ENCODE measurements at regions not wholly inside any gene's neighbourhood (a gene's known extent, or its start where the extent isn't known, plus 50 kb on each side); places are given as distances from the start of the nearest gene placed in this dataset.
A peak's percentile ranks its signal among the peaks of the same experiment; 100 is the strongest.
"Not testable (repeated sequence)": the region's sequence is repeated elsewhere in the genome, so short reads cannot be mapped to it uniquely, and the experiment has no call there.

- DNase-seq (peak in 2 of 3 donors; percentile 41 to 56), ATAC-seq (peak; percentile 76)
- H3K4me1 Mint-ChIP-seq, result peaks cover 59% of the 10 kb centered on the region
These were observed 217.4 kb upstream of the KLF14 start for GRCh38 chr7:130951303-130951975.

DNA sequence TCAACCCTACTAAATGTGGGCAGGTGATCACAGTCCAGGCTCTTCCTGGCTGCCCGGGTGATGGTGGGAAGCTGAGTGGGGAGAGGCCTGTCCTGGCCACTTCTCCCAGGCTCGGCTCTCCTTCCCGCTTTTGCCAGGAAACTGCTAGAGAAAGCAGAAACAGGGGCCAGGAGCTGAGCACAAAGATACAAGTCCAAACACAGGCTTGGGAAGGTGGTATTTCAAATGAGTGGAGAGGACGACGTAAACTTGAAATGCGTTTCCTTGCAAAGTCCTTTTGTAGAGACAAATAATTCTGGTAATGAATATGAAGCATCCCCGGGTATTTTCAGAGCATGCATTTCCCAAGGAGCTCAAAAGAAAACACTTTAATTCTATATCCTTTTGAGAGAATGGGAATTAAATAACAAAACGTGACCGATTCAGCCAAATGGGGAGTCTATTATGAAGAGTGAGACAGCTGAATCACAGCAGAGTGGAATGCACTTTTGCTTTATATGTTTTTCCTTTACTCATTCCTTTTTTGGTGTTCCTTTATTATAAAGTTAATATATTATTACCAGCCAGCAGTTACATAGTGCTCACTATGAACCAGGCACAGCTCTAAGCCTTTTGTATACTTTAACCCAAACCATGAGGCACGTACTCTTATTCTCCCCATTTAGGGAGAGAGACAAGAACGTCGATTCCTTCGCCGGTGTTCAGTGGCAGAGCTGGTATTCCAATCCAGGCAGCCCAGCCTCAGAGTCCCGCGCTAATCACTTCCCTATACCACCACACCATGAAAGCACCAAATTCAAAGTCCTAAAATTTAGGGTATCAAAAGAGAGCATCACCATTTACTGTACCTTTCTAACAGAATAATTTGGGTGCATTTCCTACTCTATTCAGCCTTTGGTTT, 218.2 kb upstream of the KLF14 start:
- H3K4me3 Mint-ChIP-seq, result no peak overlapping the region
- ATAC-seq (no peak), DNase-seq (peak in 1 of 3 donors; percentile 36)
- H3K4me1 Mint-ChIP-seq, result peaks cover 55% of the 10 kb centered on the region
- H3K36me3 Mint-ChIP-seq (ENCODE audit: low read depth), result peaks cover 7% of the 10 kb centered on the region
- H3K27ac Mint-ChIP-seq, result no peak overlapping the region
- H3K27me3 Mint-ChIP-seq, result no peaks in the 10 kb centered on the region
- H3K9me3 ChIP-seq (ENCODE audit: control insufficient read depth, low read length, poor library complexity, severe bottlenecking), result no peaks in the 10 kb centered on the region

More at GRCh38 chr7:130951303-130951975, 217.4 kb upstream of the KLF14 start:
- Mint-ChIP-seq H3K27ac (no peak overlapping the region), H3K27me3 (no peaks in the 10 kb centered on the region), H3K4me3 (no peak overlapping the region), H3K36me3 (ENCODE audit: low read depth) (peaks cover 7% of the 10 kb centered on the region)
- H3K9me3 ChIP-seq (ENCODE audit: control insufficient read depth, low read length, poor library complexity, severe bottlenecking), result no peaks in the 10 kb centered on the region

- H3K36me3 Mint-ChIP-seq (ENCODE audit: low read depth), result peaks cover 4% of the 10 kb centered on the region
- H3K4me1 Mint-ChIP-seq, result peaks cover 50% of the 10 kb centered on the region
- H3K4me3 Mint-ChIP-seq, result no peak overlapping the region
- H3K27me3 Mint-ChIP-seq, result no peaks in the 10 kb centered on the region
- H3K9me3 ChIP-seq (ENCODE audit: control insufficient read depth, low read length, poor library complexity, severe bottlenecking), result no peaks in the 10 kb centered on the region
- DNase-seq (no peak), ATAC-seq (no peak)
- H3K27ac Mint-ChIP-seq, result no peak overlapping the region
These were observed 219.2 kb upstream of the KLF14 start for GRCh38 chr7:130953196-130953595.

DNA sequence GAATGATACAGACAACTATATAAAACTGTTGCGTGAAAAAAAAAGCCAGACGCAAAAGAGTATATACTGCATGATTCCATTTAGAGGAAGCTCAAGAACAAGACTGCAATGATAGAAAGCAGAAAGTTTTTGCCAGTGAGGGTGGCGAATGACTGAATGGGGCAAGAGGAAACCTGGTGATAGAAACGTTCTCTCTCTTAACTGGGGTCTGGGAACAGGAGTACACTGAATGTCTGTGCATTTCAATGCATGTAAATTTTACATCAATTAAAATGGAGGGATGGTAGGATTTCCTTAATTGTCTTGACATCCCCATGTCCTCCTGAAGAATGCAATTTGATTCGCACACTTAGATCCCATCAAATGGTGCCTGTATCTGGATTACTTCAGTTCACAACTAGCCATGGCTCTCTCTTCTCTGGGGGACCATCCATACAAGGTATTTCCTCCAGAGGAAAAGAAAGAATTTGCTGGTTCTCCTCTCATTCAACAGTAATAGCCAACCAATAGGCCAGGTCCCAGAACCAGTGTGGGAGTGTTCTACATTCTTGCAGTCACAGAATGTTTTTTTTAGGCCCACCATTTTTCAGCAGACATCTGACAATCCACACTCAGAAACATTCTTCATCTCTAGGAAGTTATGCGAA, 221.0 kb upstream of the KLF14 start:
- DNase-seq, result no peak
- peaks cover 10% of the 10 kb centered on the region for H3K36me3 Mint-ChIP-seq (ENCODE audit: low read depth)
- H3K4me1 Mint-ChIP-seq, result peaks cover 52% of the 10 kb centered on the region
- no peaks in the 10 kb centered on the region for H3K9me3 ChIP-seq (ENCODE audit: control insufficient read depth, low read length, poor library complexity, severe bottlenecking)
- no peak for ATAC-seq
- H3K27ac Mint-ChIP-seq, result no peak overlapping the region
- H3K27me3 Mint-ChIP-seq, result no peaks in the 10 kb centered on the region
- H3K4me3 Mint-ChIP-seq, result peak overlapping the region; percentile 97

DNA sequence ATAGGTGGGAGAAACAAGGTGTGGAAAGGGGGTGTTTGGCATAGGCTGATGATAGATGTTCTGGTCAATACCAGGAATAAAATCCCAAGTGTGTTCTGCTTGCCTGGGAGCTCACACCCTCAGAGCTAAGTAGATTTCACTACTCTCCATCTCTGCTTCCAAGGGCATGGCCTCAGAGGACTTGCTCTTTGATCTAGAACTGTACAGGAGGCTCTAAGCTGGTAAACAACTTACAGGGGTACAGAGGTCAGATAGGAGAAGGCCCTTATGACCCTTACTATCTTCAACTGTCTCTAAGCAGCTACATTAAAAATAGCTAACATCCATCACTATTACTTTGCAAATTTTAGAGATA, 221.5 kb upstream of the KLF14 start:
- Mint-ChIP-seq H3K4me3 (peak overlapping the region; percentile 97), H3K27ac (no peak overlapping the region), H3K36me3 (ENCODE audit: low read depth) (peaks cover 14% of the 10 kb centered on the region), H3K27me3 (no peaks in the 10 kb centered on the region), H3K4me1 (peaks cover 56% of the 10 kb centered on the region)
- no peak for DNase-seq
- ATAC-seq, result no peak
- H3K9me3 ChIP-seq (ENCODE audit: control insufficient read depth, low read length, poor library complexity, severe bottlenecking), result no peaks in the 10 kb centered on the region

DNA sequence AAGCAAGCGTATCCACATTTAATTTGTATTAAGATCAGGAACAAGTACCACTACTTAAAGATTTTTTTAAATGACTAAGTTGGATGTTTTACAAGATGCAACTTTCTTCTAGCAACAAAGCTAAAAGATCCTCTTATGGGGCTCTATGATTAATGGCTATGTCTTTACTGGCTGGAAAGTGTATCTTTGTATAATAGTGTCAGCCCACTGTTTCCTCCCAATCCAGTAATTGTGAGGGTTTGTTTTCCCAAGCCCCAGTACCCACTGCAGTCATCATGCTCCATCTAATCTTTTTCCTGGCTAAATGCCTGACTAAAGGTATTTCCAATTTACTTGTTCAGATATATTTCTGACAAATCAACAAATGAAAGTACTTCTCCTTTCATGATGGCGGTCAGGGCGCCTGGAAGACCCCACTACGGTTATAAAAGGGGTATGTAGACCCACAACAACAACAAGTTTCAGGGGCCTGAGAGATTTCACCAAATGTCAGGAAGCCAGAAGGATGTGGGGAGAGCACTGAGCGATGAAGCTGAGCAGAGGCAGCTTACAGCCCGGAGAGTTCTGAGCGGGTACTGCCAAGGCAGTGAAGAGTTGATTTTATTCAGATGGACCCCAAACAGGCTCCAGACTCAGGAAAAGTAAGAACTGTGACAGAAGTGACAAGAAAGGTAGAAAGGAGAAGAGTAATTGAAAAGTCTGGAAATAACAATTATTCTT, 222.6 kb upstream of the KLF14 start:
- DNase-seq (no peak), ATAC-seq (no peak)
- no peaks in the 10 kb centered on the region for H3K9me3 ChIP-seq (ENCODE audit: control insufficient read depth, low read length, poor library complexity, severe bottlenecking)
- Mint-ChIP-seq H3K27me3 (no peaks in the 10 kb centered on the region), H3K4me1 (peaks cover 59% of the 10 kb centered on the region), H3K27ac (no peak overlapping the region), H3K36me3 (ENCODE audit: low read depth) (peaks cover 14% of the 10 kb centered on the region), H3K4me3 (peak overlapping the region; percentile 97)

DNA sequence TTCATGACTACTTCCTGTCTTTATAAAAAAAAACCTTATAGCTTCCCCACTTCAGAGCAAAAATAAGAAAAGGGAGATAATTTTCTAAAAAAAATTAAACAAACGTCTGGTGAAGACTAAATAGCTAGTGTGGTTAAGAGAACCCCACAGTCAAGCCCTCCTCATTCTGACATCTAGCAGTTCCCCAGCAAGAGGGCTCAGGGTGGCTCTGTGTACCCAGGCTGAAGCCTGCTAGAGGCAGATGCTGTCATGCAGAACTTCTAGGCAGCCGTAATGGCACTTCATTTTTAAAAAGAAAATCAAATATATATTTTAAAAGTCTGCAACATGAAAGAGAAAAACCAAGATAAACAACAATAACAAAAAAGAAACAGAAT, 223.1 kb upstream of the KLF14 start:
- ATAC-seq (peak; percentile 24), DNase-seq (peak in 1 of 3 donors; percentile 36)
- no peaks in the 10 kb centered on the region for H3K27me3 Mint-ChIP-seq
- no peaks in the 10 kb centered on the region for H3K9me3 ChIP-seq (ENCODE audit: control insufficient read depth, low read length, poor library complexity, severe bottlenecking)
- peaks cover 17% of the 10 kb centered on the region for H3K36me3 Mint-ChIP-seq (ENCODE audit: low read depth)
- no peak overlapping the region for H3K27ac Mint-ChIP-seq
- H3K4me3 Mint-ChIP-seq, result peak overlapping the region; percentile 97
- peaks cover 63% of the 10 kb centered on the region for H3K4me1 Mint-ChIP-seq

- peaks cover 15% of the 10 kb centered on the region for H3K36me3 Mint-ChIP-seq (ENCODE audit: low read depth)
- not testable (repeated sequence) for DNase-seq; H3K27ac Mint-ChIP-seq; H3K9me3 ChIP-seq (ENCODE audit: control insufficient read depth, low read length, poor library complexity, severe bottlenecking); ATAC-seq; H3K27me3 Mint-ChIP-seq
- peaks cover 68% of the 10 kb centered on the region for H3K4me1 Mint-ChIP-seq
- peak overlapping the region; percentile 97 for H3K4me3 Mint-ChIP-seq
These were observed 223.9 kb upstream of the KLF14 start for GRCh38 chr7:130957722-130958435.

DNA sequence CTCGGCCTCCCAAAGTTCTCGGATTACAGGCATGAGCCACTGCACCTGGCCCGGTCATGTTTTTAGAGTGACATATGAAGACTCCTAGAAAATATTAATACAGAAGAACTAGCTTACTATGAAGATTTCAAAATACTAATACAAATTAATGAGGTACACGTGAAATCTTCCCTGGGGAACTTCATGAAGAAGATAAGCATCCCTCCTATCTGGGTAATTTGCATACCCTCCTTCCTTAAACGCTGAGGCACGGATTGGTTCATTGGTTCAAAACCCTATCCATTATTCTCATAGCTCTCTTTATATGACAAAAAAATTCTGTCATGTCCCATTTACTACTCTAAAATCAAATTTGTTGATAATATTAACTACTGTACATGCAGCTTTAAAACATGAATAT, 224.8 kb upstream of the KLF14 start:
- peaks cover 17% of the 10 kb centered on the region for H3K36me3 Mint-ChIP-seq (ENCODE audit: low read depth)
- DNase-seq, result no peak
- H3K9me3 ChIP-seq (ENCODE audit: control insufficient read depth, low read length, poor library complexity, severe bottlenecking), result no peaks in the 10 kb centered on the region
- ATAC-seq, result no peak
- peaks cover 67% of the 10 kb centered on the region for H3K4me1 Mint-ChIP-seq
- no peaks in the 10 kb centered on the region for H3K27me3 Mint-ChIP-seq
- peak overlapping the region; percentile 97 for H3K4me3 Mint-ChIP-seq
- H3K27ac Mint-ChIP-seq, result no peak overlapping the region

DNA sequence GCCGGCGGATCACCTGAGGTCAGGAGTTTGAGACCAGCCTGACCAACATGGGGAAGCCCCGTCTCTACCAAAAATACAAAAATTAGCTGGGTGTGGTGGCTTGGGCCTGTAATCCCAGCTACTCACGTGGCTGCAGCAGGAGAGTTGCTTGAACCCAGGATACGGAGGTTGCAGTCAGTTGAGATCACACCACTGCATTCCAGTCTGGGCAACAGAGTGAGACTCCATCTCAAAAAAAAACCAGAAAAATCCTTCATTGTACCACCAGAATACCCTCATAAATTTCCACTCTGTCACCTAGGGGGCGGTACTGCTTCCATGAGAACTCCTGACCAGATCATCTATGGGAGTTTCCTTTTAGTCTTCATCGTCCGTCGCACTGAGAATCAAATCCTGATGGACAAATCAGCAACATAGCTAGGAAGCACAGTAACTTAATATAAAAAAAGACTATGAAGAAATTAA, 225.8 kb upstream of the KLF14 start:
- DNase-seq, result no peak
- H3K27me3 Mint-ChIP-seq, result no peaks in the 10 kb centered on the region
- H3K36me3 Mint-ChIP-seq (ENCODE audit: low read depth), result peaks cover 16% of the 10 kb centered on the region
- ATAC-seq, result no peak
- H3K27ac Mint-ChIP-seq, result no peak overlapping the region
- peak overlapping the region; percentile 97 for H3K4me3 Mint-ChIP-seq
- no peaks in the 10 kb centered on the region for H3K9me3 ChIP-seq (ENCODE audit: control insufficient read depth, low read length, poor library complexity, severe bottlenecking)
- H3K4me1 Mint-ChIP-seq, result peaks cover 58% of the 10 kb centered on the region

DNA sequence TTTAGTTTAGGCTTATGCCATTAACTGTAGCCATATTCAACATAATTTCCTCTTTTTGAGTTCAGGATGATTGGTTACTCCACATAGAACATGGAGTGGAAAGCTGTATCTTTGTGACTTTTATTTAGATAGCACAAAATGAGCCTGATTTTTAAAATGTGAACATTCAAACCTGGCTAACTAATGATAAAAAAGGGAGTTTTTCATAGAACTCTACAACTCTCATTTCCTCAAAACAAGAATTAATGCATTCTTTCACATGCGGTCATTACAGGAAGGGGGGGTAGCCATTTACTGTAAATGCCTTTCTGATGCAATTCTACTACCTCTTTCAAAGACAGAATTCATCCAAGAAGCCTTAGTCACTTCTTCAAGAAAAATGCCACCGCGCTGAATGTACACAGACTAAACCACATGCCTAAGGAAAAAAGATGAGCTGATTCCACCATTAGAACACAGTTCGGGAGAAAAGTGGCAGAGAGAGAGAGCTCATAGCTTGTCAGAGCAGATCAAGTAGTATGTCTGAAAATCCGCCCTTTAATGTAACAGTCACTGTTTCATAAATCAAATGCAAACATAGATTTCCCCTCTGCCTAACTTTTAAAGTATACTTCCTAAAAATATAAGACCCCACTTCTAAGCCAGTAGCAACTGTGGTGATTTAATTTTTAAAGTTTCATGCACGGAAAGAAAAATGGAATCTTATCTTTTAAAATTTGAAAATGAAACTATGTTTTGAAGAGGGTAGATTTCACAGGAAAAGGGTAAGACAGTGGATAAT, 226.4 kb upstream of the KLF14 start:
- H3K27ac Mint-ChIP-seq, result no peak overlapping the region
- DNase-seq (no peak), ATAC-seq (peak; percentile 24)
- H3K9me3 ChIP-seq (ENCODE audit: control insufficient read depth, low read length, poor library complexity, severe bottlenecking), result no peaks in the 10 kb centered on the region
- H3K27me3 Mint-ChIP-seq, result no peaks in the 10 kb centered on the region
- H3K36me3 Mint-ChIP-seq (ENCODE audit: low read depth), result peaks cover 14% of the 10 kb centered on the region
- peak overlapping the region; percentile 97 for H3K4me3 Mint-ChIP-seq
- H3K4me1 Mint-ChIP-seq, result peaks cover 52% of the 10 kb centered on the region

GRCh38 chr7:130961128-130961601, 227.2 kb upstream of the KLF14 start:
- peaks cover 14% of the 10 kb centered on the region for H3K36me3 Mint-ChIP-seq (ENCODE audit: low read depth)
- H3K27ac Mint-ChIP-seq, result no peak overlapping the region

More at GRCh38 chr7:130961128-130961601, 227.2 kb upstream of the KLF14 start:
- H3K9me3 ChIP-seq (ENCODE audit: control insufficient read depth, low read length, poor library complexity, severe bottlenecking), result no peaks in the 10 kb centered on the region
- no peaks in the 10 kb centered on the region for H3K27me3 Mint-ChIP-seq
- ATAC-seq, result peak; percentile 82
- DNase-seq, result peak; percentile 55 to 70 (median 66)
- peak overlapping the region; percentile 97 for H3K4me3 Mint-ChIP-seq
- peaks cover 44% of the 10 kb centered on the region for H3K4me1 Mint-ChIP-seq
